ENCODE measurements at regions not wholly inside any gene's neighbourhood (a gene's known extent, or its start where the extent isn't known, plus 50 kb on each side); places are given as distances from the start of the nearest gene placed in this dataset.

- Histone ChIP-seq H3K27ac (ENCODE audit: extremely low read depth, low read depth, low read length) (no peak overlapping the region), H3K4me2 (ENCODE audit: insufficient read depth, low read length) (no peak overlapping the region), H3K9me1 (ENCODE audit: control insufficient read depth, insufficient read depth, low read length) (no peaks in the 10 kb centered on the region), H3K9ac (ENCODE audit: insufficient read depth in 1 of 2, low read depth in 2 of 2, low read length in 2 of 2) (no peak overlapping the region), H3K36me3 (ENCODE audit: control insufficient read depth, insufficient read depth, low read length) (no peaks in the 10 kb centered on the region), H3K4me1 (replicated peaks in 1 of 2; ENCODE audit: control insufficient read depth in 2 of 2, insufficient read depth in 2 of 2, low read length in 2 of 2) (no peaks in the 10 kb centered on the region), H3K79me2 (ENCODE audit: control insufficient read depth, insufficient read depth, low read length) (no peaks in the 10 kb centered on the region), H3K27me3 (ENCODE audit: control insufficient read depth in 2 of 2, insufficient read depth in 2 of 2, low read length in 2 of 2) (no peaks in the 10 kb centered on the region), H2AFZ (ENCODE audit: low read depth, low read length) (no peak overlapping the region), H3K4me3 (no peak overlapping the region), H4K20me1 (replicated peaks; ENCODE audit: control insufficient read depth, insufficient read depth, low read length) (no peaks in the 10 kb centered on the region), H3K9me3 (replicated peaks; ENCODE audit: control insufficient read depth, insufficient read depth, low read depth, low read length) (no peaks in the 10 kb centered on the region; the same call in 1 of the 2 replicates)
- in situ Hi-C loops (cut with MboI), result no loop called here
- 5% methylated on average over 5 of the region's 5 CpGs for WGBS (ENCODE audit: insufficient coverage, low coverage, missing lambda C conversion rate)
- intact Hi-C loops (cut with micrococcal nuclease), result no loop called here
- ATAC-seq (no peak), FAIRE-seq (peak; percentile 32), DNase-seq (ENCODE audit: extremely low read depth in 1 of 4, low spot score in 3 of 4) (no peak)
- CTCF ChIA-PET (ENCODE audit: low intra/inter-chr PET ratio), result no interaction called here
- TF ChIP-seq NCOA1 (IDR thresholded peaks at IDR 0.05; ENCODE audit: low read depth), result no peak
- peak; percentile 52; the same call in 1 of the 2 replicates for TF ChIP-seq C11orf30 (IDR thresholded peaks at IDR 0.05; ENCODE audit: low read depth)
- no peak for TF ChIP-seq HMG20A (CRISPR knock-in tag; conservative IDR thresholded peaks at IDR 0.05)
- peak; percentile 79 for TF ChIP-seq ZNF316 (IDR thresholded peaks at IDR 0.05)
- no peak for TF ChIP-seq PTBP1 (IDR thresholded peaks at IDR 0.05; ENCODE audit: low read depth, low read length)
- TF ChIP-seq MAFG (tag; conservative IDR thresholded peaks at IDR 0.05), result peak; percentile 39
- no peak for TF ChIP-seq CREM (IDR thresholded peaks at IDR 0.05; ENCODE audit: low read depth)
- peak; percentile 15; the same call in 1 of the 2 replicates for TF ChIP-seq MAFK (IDR thresholded peaks at IDR 0.05; ENCODE audit: low read length)
- no peak for TF ChIP-seq ZKSCAN8 (CRISPR knock-in tag; IDR thresholded peaks at IDR 0.05)
- no peak for TF ChIP-seq TRIM24 (IDR thresholded peaks at IDR 0.05)
- no peak for TF ChIP-seq CBX1 (IDR thresholded peaks at IDR 0.05; ENCODE audit: low read depth)
- TF ChIP-seq MAFF (IDR thresholded peaks at IDR 0.05; ENCODE audit: low read length), result peak; percentile 12; the same call in 1 of the 2 replicates
- POLR2A ChIA-PET, result no interaction called here
- BruUV-seq (replicated peaks), result no TSS peak
Observed at GRCh38 chr1:195701149-195701548, 907.1 kb downstream of the KCNT2 start.

All from K562 (cell line).